ENCODE measurements at regions not wholly inside any gene's neighbourhood (a gene's known extent, or its start where the extent isn't known, plus 50 kb on each side); places are given as distances from the start of the nearest gene placed in this dataset.

- Histone ChIP-seq H3K79me2 (replicated peaks; ENCODE audit: insufficient read depth) (no peaks in the 10 kb centered on the region), H3K36me3 (ENCODE audit: insufficient read depth) (0 out of 2 replicates have a peak, but pooled peaks cover 2% of the 10 kb centered on the region), H3K4me2 (no peak overlapping the region), H3F3A (replicated peaks; ENCODE audit: low read depth) (no peaks in the 10 kb centered on the region), H3K9me2 (ENCODE audit: insufficient read depth) (no peaks in the 10 kb centered on the region), H3K27ac (ENCODE audit: low read depth) (no peak overlapping the region), H2AFZ (no peak overlapping the region), H4K20me1 (replicated peaks; ENCODE audit: insufficient read depth) (no peaks in the 10 kb centered on the region), H3K27me3 (ENCODE audit: insufficient read depth) (no peaks in the 10 kb centered on the region), H3K4me1 (ENCODE audit: insufficient read depth) (0 out of 2 replicates have a peak, but pooled peaks cover 4% of the 10 kb centered on the region), H3K4me3 (no peak overlapping the region)
- no peaks in the 10 kb centered on the region for H3K27me3 Mint-ChIP-seq (ENCODE audit: insufficient read depth, low read depth, poor library complexity)
- TF ChIP-seq STAT1 (IDR thresholded peaks at IDR 0.05; ENCODE audit: unreplicated experiment) (no peak), CREB1 (CRISPR knock-in tag; IDR thresholded peaks at IDR 0.05; ENCODE audit: low read depth) (no peak), ZNF331 (CRISPR knock-in tag; IDR thresholded peaks at IDR 0.05; ENCODE audit: low read depth) (no peak), ETS1 (IDR thresholded peaks at IDR 0.05) (no peak), REST (IDR thresholded peaks at IDR 0.05; ENCODE audit: unreplicated experiment) (no peak), ZNF114 (CRISPR knock-in tag; IDR thresholded peaks at IDR 0.05) (no peak), EZH2phosphoT487 (IDR thresholded peaks at IDR 0.05; ENCODE audit: unreplicated experiment) (no peak), CTCF (conservative IDR thresholded peaks at IDR 0.05; ENCODE audit: low read depth in 2 of 2) (no peak), POLR2AphosphoS5 (IDR thresholded peaks at IDR 0.05; ENCODE audit: low read depth) (no peak), NANOG (IDR thresholded peaks at IDR 0.05; ENCODE audit: borderline replicate concordance) (no peak), EZH2 (IDR thresholded peaks at IDR 0.05; ENCODE audit: low read depth, unreplicated experiment) (no peak), JUNB (IDR thresholded peaks at IDR 0.05; ENCODE audit: unreplicated experiment) (no peak), ZNF462 (CRISPR knock-in tag; IDR thresholded peaks at IDR 0.05) (no peak)
- no peak overlapping the region for H3K4me3 Mint-ChIP-seq
- no peaks in the 10 kb centered on the region for H3K4me1 Mint-ChIP-seq
- DNase-seq (ENCODE audit: low spot score) (no peak), ATAC-seq (no peak)
- H3K36me3 Mint-ChIP-seq (ENCODE audit: low read depth): peaks cover 12% of the 10 kb centered on the region
- H3K9me3 Mint-ChIP-seq: peaks cover 21% of the 10 kb centered on the region
- no peak overlapping the region for H3K27ac Mint-ChIP-seq
Measured at GRCh38 chr18:39238981-39239660, 1673.5 kb upstream of the CELF4 start.

Data from GM23338 (cell line).